HAP-1 (cell line): ENCODE measurements at regions not wholly inside any gene's neighbourhood (a gene's known extent, or its start where the extent isn't known, plus 50 kb on each side); places are given as distances from the start of the nearest gene placed in this dataset.

Experiments used
- DNase-seq, 2 experiments: peaks; one replicate each; pipeline ENCODE4 v3.0.0-alpha.2; 2016 to 2020; ENCODE audit warnings: low spot score in 2 of 2
- H3K27me3 ChIP-seq: fragments of 250-450 bp; sonication (Bioruptor Pico); 2 replicates; pipeline ENCODE4 v1.5.1; 2020; ENCODE audit warnings: low read depth, mild to moderate bottlenecking, moderate library complexity
- H3K36me3 ChIP-seq: fragments of 250-450 bp; sonication (Bioruptor Pico); replicated peaks from 2 replicates; pipeline ENCODE4 v1.5.1; 2020; ENCODE audit warnings: mild to moderate bottlenecking
- H3K4me1 ChIP-seq: fragments of 250-450 bp; sonication (Bioruptor Pico); 2 replicates; pipeline ENCODE4 v1.5.1; 2020; ENCODE audit warnings: mild to moderate bottlenecking
- H3K4me3 ChIP-seq: fragments of 250-450 bp; sonication (Bioruptor Pico); 2 replicates; pipeline ENCODE4 v1.5.1; 2020; ENCODE audit warnings: mild to moderate bottlenecking, moderate library complexity
- H3K9me3 ChIP-seq: fragments of 250-450 bp; sonication (Bioruptor Pico); 2 replicates; pipeline ENCODE4 v1.5.1; 2020; ENCODE audit warnings: mild to moderate bottlenecking, moderate library complexity
- in situ Hi-C: fragments of 300-500 bp; cut with MboI; formaldehyde crosslinking; loops from 3 replicates; pipeline ENCODE4 v1.14.3; 2020; ENCODE audit warnings: low sequenced_read_pairs, inconsistent platforms, mixed read lengths

DNA sequence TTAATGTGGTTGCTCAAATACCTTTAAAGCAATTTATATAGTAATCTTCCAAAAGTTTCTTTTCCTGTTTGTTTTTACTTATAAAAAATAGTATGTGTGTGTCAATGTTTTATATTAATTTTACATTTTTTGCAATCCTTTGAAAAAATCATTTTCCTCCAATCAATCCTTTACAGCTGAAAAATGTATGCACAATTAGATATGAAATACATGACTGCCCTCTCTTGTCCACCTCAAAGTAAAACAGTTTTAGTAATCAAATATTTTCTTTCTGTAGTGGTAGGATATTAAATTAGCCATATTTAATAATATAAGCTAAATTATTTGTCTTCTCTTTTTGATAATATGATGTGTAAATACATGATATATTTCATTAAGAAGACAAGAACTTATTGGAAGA is 269.9 kb downstream of the ADAMTS20 start:
- peak in 1 of 2 experiments; percentile 67 for DNase-seq
- in situ Hi-C loops: loop anchor here (25.0 kb wide), 2 partner anchors 695 to 795 kb away; partner anchors contain the start of gene PRICKLE1
- H3K9me3 ChIP-seq: no peaks in the 10 kb centered on the region
- H3K4me1 ChIP-seq: peaks cover 14% of the 10 kb centered on the region; the same call in 1 of the 2 replicates
- no peaks in the 10 kb centered on the region for H3K27me3 ChIP-seq
- no peaks in the 10 kb centered on the region for H3K36me3 ChIP-seq
- no peak overlapping the region for H3K4me3 ChIP-seq

DNA sequence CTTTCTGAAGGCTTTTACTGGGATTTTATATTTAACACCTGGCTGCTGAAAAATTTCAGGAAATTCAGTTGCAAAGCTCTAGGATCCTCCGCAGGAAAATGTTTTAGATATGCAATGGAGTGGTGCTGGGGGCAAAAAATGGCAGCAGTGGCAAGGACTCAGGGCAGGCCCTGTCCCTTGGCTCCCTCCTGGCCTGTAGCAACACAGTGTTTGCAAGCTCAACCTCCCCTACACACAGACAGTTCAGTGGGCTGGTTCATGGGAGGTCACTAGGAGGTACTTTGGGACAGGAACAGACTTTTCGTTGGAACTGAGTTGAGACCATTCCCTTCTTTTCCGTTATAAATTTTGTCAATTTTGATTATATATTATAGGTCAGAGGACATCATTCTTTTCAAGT is 270.4 kb downstream of the ADAMTS20 start:
- peak; percentile 15 to 18 for DNase-seq
- no peaks in the 10 kb centered on the region for H3K9me3 ChIP-seq
- no peak overlapping the region for H3K4me3 ChIP-seq
- H3K27me3 ChIP-seq: no peaks in the 10 kb centered on the region
- peaks cover 14% of the 10 kb centered on the region; the same call in 1 of the 2 replicates for H3K4me1 ChIP-seq
- in situ Hi-C loops: loop anchor here (25.0 kb wide), 2 partner anchors 694 to 794 kb away; partner anchors contain the start of gene PRICKLE1
- H3K36me3 ChIP-seq: no peaks in the 10 kb centered on the region

GRCh38 chr12:43278541-43278832 is 273.5 kb downstream of the ADAMTS20 start:
- Histone ChIP-seq H3K27me3 (no peaks in the 10 kb centered on the region), H3K9me3 (no peaks in the 10 kb centered on the region), H3K4me3 (no peak overlapping the region), H3K4me1 (peaks cover 14% of the 10 kb centered on the region; the same call in 1 of the 2 replicates), H3K36me3 (no peaks in the 10 kb centered on the region)
- in situ Hi-C loops: loop anchor here (25.0 kb wide), 2 partner anchors 691 to 791 kb away; partner anchors contain the start of gene PRICKLE1
- DNase-seq: no peak

DNA sequence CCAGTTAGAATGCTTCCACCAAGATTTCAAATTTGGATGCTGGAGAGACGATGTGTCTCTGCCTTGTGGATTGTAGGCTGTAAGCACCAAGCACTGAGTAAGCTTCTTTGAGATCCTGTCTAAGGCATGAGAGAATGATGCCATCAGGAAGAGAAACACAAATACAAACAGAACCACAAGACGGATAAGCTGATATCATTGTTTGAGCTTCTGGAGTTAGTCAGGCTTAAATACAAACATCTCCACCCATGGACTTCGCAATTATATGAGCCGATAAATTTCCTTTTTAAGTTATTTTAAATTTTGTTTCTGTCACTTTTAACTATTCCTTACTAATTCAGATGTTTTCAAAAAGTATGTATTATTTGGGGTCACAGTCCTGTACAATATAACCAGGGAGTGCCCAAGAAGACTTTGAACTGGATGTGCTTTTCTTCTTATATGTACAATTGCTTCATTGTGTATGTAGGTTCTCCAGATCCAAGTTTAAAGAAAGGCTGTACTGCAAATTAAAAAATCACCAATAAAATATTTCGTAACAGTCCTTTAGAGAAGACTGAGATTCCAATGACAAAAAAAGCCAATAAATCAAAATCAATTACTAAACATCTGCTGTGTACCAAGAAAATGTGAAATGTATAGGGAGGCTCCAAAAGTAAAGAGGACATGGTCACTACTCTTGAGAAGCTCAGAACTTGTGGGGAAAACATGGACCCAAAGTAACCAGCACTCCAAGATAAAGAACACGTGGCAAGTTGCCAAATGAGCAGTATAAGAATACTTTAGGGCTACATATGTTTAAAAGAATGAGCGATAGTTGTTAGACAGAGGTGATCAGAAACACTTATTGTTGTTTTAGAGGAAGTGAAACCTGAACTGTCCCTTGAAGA is 274.1 kb downstream of the ADAMTS20 start:
- no peaks in the 10 kb centered on the region for H3K27me3 ChIP-seq
- DNase-seq: no peak
- no peak overlapping the region for H3K4me3 ChIP-seq
- H3K9me3 ChIP-seq: no peaks in the 10 kb centered on the region
- in situ Hi-C loops: loop anchor here (25.0 kb wide), 2 partner anchors 691 to 791 kb away; partner anchors contain the start of gene PRICKLE1
- H3K4me1 ChIP-seq: peaks cover 14% of the 10 kb centered on the region; the same call in 1 of the 2 replicates
- no peaks in the 10 kb centered on the region for H3K36me3 ChIP-seq

GRCh38 chr12:43273467-43273866 is 278.5 kb downstream of the ADAMTS20 start:
- no peaks in the 10 kb centered on the region for H3K36me3 ChIP-seq
- H3K27me3 ChIP-seq: no peaks in the 10 kb centered on the region
- H3K4me1 ChIP-seq: peaks cover 11% of the 10 kb centered on the region
- in situ Hi-C loops: no loop called here
- DNase-seq: no peak
- H3K4me3 ChIP-seq: no peak overlapping the region
- no peaks in the 10 kb centered on the region for H3K9me3 ChIP-seq

- no peaks in the 10 kb centered on the region for H3K27me3 ChIP-seq
- no peak overlapping the region for H3K4me3 ChIP-seq
- DNase-seq: no peak
- in situ Hi-C loops: no loop called here
- H3K9me3 ChIP-seq: no peaks in the 10 kb centered on the region
- peaks cover 11% of the 10 kb centered on the region for H3K4me1 ChIP-seq
- no peaks in the 10 kb centered on the region for H3K36me3 ChIP-seq
These were observed 280.3 kb downstream of the ADAMTS20 start for GRCh38 chr12:43271659-43272058.

DNA sequence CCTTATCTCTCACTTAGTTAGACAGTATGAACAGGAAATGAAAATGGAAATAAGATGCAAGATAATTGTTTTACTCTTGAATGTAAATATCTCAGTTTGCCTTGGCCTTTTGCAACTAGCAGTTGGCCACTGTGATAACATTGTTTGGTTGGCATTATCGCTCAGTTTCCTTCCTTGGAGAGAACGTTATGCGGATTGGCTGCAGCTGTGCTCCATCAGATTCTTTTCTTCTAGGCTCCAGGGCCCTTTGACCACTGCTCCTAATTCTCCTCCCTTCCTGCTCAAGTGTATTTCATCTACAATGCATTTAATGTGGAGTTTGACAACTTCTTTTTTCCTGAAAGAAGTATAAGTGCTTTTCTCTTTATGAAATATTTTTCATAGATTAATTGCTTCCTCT is 284.2 kb downstream of the ADAMTS20 start:
- H3K4me1 ChIP-seq: peaks cover 11% of the 10 kb centered on the region
- in situ Hi-C loops: no loop called here

DNA sequence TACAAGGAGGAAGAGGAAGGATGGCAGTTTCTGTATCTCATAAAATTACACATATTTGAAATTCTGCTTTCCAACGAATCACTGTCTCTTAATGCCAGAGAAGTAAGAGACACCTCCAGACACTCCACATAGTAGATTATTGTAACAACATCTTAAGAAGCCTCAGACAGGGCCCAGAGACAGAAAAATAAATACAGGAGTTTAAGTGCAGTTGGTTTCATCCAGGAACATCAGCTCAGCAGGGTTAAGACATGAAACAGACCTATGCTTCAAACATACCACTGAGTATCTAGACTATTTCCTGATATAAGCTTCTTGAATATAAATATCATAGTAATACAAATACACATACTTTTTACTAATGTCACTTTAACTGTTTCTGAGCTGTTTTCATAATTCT is 290.3 kb downstream of the ADAMTS20 start:
- H3K4me3 ChIP-seq: no peak overlapping the region
- H3K9me3 ChIP-seq: no peaks in the 10 kb centered on the region
- H3K36me3 ChIP-seq: no peaks in the 10 kb centered on the region
- no peak for DNase-seq
- H3K27me3 ChIP-seq: no peaks in the 10 kb centered on the region
- no peaks in the 10 kb centered on the region for H3K4me1 ChIP-seq
- in situ Hi-C loops: no loop called here

More for the DNA sequence above, 284.2 kb downstream of the ADAMTS20 start:
- Histone ChIP-seq H3K9me3 (no peaks in the 10 kb centered on the region), H3K4me3 (no peak overlapping the region), H3K36me3 (no peaks in the 10 kb centered on the region), H3K27me3 (no peaks in the 10 kb centered on the region)
- DNase-seq: no peak

- Histone ChIP-seq H3K4me3 (no peak overlapping the region), H3K27me3 (no peaks in the 10 kb centered on the region), H3K4me1 (no peaks in the 10 kb centered on the region), H3K9me3 (no peaks in the 10 kb centered on the region), H3K36me3 (no peaks in the 10 kb centered on the region)
- no peak for DNase-seq
- in situ Hi-C loops: no loop called here
These were observed 296.4 kb downstream of the ADAMTS20 start for GRCh38 chr12:43255522-43256111.

DNA sequence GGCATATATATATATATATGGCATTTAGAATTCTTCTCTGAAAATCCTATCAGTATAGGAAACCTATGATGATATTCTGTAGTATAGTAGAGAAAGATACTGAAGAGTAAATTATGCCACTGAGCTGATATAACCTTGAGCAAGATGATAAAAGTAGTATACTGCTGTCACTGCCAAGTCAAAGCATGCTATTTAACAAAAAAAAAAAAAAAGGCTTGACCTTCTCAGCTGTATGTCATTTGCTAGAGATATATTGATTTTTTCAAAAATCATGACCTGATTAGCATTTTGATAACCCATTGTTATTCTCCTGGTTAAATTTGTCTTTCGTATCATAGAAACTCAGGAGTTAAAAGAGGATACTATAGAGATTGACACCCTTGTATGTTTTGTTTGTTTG is 299.4 kb downstream of the ADAMTS20 start:
- in situ Hi-C loops: no loop called here
- no peaks in the 10 kb centered on the region for H3K4me1 ChIP-seq
- no peak for DNase-seq
- no peaks in the 10 kb centered on the region for H3K27me3 ChIP-seq
- H3K4me3 ChIP-seq: no peak overlapping the region
- no peaks in the 10 kb centered on the region for H3K9me3 ChIP-seq
- H3K36me3 ChIP-seq: no peaks in the 10 kb centered on the region

GRCh38 chr12:43245947-43246346 is 306.1 kb downstream of the ADAMTS20 start:
- H3K4me3 ChIP-seq: no peak overlapping the region
- H3K27me3 ChIP-seq: no peaks in the 10 kb centered on the region
- no peaks in the 10 kb centered on the region for H3K9me3 ChIP-seq
- no peak for DNase-seq
- H3K4me1 ChIP-seq: no peaks in the 10 kb centered on the region
- H3K36me3 ChIP-seq: no peaks in the 10 kb centered on the region
- in situ Hi-C loops: no loop called here

DNA sequence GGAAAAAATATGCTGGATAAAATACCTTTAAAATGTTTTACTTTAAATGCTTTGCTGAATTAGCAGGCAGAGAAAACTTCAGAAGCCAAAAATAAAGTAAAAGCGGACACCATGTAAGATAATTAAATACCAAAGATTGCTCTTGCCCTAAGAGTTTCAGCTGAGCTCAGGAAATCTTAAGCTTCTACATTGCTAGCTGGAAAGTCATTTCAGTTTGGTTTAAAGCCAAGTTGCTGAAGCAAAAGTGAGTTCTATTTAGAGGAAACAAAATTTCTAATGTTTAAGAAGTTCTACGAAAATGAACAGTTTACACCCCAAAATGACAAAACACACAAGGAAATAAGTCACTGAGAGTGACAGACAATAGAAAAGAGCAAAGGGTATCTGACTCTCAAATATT is 310.0 kb downstream of the ADAMTS20 start:
- H3K36me3 ChIP-seq: no peaks in the 10 kb centered on the region
- H3K27me3 ChIP-seq: no peaks in the 10 kb centered on the region
- DNase-seq: no peak
- H3K4me3 ChIP-seq: no peak overlapping the region
- no peaks in the 10 kb centered on the region for H3K9me3 ChIP-seq
- no peaks in the 10 kb centered on the region for H3K4me1 ChIP-seq
- in situ Hi-C loops: no loop called here

- no peak for DNase-seq
- in situ Hi-C loops: no loop called here
- Histone ChIP-seq H3K4me3 (no peak overlapping the region), H3K27me3 (no peaks in the 10 kb centered on the region), H3K9me3 (no peaks in the 10 kb centered on the region), H3K36me3 (no peaks in the 10 kb centered on the region), H3K4me1 (peaks cover 24% of the 10 kb centered on the region)
These were observed 313.7 kb downstream of the ADAMTS20 start for GRCh38 chr12:43238281-43238680.

- Histone ChIP-seq H3K9me3 (peaks cover 5% of the 10 kb centered on the region; the same call in 1 of the 2 replicates), H3K27me3 (no peaks in the 10 kb centered on the region), H3K4me1 (peaks cover 24% of the 10 kb centered on the region), H3K4me3 (no peak overlapping the region), H3K36me3 (no peaks in the 10 kb centered on the region)
- no peak for DNase-seq
- in situ Hi-C loops: no loop called here
These were observed 314.6 kb downstream of the ADAMTS20 start for GRCh38 chr12:43237238-43237879.
